ENCODE measurements at regions not wholly inside any gene's neighbourhood (a gene's known extent, or its start where the extent isn't known, plus 50 kb on each side); places are given as distances from the start of the nearest gene placed in this dataset.

DNA sequence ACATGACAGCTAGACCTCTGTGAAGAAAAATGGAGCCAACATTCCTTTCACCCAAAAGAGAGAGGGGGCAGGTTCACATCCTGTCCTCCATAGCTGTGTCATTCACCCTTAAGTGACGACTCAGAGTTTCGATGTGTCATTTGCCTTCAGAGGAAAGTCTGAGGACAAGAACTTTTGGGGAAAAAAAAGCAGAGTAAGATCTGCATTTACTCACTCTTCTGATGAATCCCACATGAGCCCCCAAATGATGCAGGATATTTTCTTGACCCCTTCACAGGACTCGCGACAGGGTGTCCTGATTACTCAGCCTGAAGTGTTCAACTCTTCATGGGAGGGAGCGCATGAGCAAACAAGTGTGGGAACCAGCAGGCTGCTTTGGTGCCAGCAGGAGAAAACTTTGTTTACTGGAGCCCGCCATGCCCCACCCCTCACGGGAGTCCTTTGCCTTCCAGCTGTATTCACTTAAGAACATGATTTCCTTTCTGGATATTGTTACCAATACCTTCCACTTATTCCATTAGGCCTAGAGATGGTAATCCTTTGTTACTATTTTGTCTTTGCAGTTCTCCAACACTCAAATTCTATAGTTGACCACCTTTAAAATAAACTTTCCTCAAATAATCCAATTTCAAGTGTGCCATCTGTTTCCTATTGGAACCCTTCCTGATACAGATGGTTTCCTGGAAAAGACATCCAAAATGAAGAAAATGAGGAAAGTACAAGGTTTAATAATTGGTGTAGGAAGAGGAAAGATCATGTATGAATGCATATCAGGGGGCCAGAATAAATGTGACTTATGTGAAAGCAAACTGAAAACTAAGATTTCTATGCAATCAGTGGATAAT, 729.8 kb downstream of the FAM181B start:
- TF ChIP-seq, protein P1, sequence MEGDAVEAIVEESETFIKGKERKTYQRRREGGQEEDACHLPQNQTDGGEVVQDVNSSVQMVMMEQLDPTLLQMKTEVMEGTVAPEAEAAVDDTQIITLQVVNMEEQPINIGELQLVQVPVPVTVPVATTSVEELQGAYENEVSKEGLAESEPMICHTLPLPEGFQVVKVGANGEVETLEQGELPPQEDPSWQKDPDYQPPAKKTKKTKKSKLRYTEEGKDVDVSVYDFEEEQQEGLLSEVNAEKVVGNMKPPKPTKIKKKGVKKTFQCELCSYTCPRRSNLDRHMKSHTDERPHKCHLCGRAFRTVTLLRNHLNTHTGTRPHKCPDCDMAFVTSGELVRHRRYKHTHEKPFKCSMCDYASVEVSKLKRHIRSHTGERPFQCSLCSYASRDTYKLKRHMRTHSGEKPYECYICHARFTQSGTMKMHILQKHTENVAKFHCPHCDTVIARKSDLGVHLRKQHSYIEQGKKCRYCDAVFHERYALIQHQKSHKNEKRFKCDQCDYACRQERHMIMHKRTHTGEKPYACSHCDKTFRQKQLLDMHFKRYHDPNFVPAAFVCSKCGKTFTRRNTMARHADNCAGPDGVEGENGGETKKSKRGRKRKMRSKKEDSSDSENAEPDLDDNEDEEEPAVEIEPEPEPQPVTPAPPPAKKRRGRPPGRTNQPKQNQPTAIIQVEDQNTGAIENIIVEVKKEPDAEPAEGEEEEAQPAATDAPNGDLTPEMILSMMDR (IDR thresholded peaks at IDR 0.05), result no peak
- TF ChIP-seq TCF7L2 (IDR thresholded peaks at IDR 0.05; ENCODE audit: low read depth, low read length) (no peak), SIN3A (IDR thresholded peaks at IDR 0.05; ENCODE audit: borderline replicate concordance, insufficient read depth, low read depth, low read length) (no peak), POLR2AphosphoS5 (IDR thresholded peaks at IDR 0.05; ENCODE audit: low read depth, low read length) (no peak)
- TF ChIP-seq, protein P2, sequence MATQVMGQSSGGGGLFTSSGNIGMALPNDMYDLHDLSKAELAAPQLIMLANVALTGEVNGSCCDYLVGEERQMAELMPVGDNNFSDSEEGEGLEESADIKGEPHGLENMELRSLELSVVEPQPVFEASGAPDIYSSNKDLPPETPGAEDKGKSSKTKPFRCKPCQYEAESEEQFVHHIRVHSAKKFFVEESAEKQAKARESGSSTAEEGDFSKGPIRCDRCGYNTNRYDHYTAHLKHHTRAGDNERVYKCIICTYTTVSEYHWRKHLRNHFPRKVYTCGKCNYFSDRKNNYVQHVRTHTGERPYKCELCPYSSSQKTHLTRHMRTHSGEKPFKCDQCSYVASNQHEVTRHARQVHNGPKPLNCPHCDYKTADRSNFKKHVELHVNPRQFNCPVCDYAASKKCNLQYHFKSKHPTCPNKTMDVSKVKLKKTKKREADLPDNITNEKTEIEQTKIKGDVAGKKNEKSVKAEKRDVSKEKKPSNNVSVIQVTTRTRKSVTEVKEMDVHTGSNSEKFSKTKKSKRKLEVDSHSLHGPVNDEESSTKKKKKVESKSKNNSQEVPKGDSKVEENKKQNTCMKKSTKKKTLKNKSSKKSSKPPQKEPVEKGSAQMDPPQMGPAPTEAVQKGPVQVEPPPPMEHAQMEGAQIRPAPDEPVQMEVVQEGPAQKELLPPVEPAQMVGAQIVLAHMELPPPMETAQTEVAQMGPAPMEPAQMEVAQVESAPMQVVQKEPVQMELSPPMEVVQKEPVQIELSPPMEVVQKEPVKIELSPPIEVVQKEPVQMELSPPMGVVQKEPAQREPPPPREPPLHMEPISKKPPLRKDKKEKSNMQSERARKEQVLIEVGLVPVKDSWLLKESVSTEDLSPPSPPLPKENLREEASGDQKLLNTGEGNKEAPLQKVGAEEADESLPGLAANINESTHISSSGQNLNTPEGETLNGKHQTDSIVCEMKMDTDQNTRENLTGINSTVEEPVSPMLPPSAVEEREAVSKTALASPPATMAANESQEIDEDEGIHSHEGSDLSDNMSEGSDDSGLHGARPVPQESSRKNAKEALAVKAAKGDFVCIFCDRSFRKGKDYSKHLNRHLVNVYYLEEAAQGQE (IDR thresholded peaks at IDR 0.05; ENCODE audit: insufficient read depth in 1 of 2, low read depth in 2 of 2, low read length in 1 of 2), result no peak

Measured in Panc1 (cell line).